T-helper 9 cell (primary cell): ENCODE measurements at regions not wholly inside any gene's neighbourhood (a gene's known extent, or its start where the extent isn't known, plus 50 kb on each side); places are given as distances from the start of the nearest gene placed in this dataset.

Experiments used
- DNase-seq: peaks from one replicate; pipeline ENCODE4 v3.0.0-alpha.2; 2020

DNA sequence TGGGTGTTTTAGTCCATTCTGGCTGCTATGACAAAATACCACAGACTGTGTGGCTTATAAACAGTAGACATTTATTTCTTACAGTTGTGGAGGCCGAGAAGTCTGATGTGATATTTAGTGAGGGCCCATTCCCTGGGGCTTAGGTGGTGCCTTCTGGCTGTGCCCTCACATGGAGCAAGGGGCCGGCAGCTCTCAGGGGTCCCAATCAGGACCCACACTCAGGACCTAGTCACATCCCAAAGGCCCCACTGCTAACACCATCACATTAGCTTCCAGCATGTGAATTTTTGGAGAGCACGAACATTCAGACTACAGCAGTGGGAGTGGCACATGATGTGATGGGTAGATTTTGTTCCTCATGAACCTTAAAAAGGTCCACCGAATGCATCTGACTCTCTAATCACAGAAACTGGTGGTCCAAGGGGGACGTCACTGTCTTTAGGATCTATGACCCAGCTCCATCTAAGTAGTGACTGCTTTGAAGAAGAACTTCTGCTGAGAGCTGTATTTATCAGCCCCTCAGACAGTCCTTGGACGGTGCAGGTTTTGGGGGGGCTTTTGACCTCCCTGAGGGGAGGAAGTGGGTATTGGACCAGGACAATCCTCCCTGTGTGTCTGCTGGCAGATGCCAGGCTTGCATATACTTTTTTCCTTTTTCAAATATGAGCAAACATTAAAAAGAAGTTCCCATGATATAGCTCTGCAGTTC, 154.5 kb upstream of the ZNF32 start:
- DNase-seq: no peak

DNA sequence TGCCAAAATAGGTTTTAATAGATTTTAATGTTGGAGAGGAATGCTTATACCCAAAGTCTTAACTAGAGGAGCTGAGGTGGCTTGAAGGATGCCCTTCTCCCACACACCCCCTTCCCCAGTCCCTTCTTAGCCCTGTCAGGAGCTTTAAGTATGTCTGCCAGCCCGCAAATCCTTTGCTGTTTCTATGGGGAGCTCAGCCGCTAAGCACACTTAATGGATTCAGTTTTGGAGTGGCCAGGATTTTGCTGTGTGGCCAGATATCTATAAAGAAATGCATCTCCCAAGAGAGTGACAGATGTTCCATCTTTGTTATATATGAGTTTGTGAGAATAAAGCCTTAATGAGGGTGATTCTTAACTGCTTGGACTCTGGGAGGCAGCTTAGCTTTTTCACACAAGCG, 152.9 kb upstream of the ZNF32 start:
- DNase-seq: no peak

DNA sequence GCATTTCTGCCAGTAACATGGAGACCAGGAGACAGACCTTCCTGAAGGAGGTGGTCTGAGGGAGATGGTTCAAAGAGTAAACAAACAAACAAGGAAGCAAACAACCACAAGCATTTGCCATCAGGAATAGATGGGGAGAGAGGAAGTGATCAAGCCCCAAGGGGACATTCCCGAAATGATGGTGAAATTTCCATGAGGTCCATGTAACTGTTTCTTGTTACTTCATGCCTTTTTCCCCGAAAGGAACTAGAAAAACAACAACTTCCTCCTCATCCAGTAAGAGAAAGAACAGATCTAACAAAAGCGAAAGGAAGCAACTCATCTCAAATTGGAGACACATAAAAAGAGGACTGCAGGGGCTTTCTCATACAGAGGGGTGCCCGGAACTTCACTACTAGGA, 152.5 kb upstream of the ZNF32 start:
- DNase-seq: no peak

DNA sequence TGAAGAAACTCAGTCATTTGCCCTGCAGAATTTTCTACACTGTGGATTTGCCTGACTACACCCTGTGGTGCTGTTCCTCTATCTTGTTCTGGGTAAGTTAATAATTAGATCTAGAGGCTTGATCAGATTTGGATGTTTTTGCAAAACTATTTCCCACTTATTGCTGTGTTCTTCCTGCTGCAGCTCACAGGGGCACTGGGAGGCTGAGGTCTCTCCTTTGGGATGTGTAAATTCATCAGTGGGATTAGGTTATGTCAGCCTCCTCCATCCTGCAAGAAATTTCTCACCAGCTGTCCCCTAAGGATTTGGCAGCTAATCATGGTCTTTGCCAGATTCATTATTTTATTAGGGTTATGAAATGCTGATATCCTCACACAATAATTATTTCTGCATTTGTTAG, 148.1 kb upstream of the ZNF32 start:
- no peak for DNase-seq

DNA sequence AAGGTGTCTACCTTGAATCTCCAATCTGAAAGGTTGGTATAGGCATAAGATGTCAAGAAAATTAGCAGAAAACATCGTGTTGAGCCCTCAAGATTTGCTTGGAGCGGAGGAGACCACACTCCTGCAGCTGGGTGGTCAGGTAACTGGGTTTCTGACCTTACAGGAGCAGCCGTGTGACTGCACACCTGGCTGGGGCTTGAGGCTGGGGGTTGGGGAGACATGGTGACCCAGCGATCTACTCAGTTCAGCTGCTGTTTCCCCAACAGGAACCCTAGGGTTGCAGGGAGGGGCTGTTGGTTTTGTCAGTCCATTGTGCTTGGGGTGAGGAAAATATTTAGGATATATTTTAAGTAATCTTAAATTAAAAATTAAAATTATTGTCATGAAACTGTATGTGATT, 147.0 kb upstream of the ZNF32 start:
- DNase-seq: no peak

DNA sequence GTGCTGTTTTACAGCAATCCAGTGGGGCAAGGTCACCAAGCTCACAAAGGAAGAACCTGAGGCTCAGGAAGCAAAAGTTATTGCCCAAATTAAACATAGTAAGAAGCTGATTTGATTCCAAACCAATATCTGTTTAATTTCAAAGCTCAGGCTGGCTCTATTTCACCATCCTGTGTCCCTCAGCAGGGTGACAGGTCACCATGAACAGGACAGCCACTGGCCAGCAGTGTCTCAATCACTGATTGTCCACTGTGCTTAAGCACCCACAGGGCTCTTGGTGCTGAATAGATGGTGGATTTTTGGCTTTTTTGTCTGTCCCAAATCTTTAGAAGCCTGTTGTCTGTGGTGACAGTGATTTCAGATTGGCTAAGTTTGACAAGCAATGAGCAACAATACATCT, 146.4 kb upstream of the ZNF32 start:
- no peak for DNase-seq

DNA sequence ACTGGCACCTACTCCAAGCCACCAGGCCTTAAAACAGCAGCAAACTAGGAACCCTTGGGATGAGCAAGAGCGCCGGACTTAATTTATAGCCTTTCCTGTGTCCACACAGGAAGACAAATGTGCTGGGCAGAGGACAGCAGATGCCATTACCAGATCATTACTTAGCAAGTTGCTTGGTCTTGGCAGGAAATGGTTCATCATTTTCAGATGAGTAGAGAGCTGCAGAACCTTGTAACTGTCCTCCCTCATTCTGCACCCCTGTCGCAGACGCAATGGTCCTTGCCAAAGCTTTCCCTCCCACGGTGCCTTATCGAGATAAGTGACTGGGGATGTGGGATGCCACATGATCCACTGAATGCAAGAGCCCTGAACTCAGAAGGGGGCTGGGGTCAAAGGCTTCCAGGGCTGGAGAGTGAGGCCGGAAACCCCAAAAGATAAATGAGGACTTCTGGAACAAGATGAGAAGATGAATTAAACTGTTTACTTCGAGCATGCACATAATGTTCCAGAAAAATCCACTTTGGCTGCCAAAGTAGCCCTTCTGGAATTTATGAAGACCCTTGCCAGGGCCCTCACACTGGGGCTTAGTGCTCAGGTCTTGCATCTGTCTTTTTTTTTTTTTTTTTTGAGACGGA, 145.6 kb upstream of the ZNF32 start:
- no peak for DNase-seq

DNA sequence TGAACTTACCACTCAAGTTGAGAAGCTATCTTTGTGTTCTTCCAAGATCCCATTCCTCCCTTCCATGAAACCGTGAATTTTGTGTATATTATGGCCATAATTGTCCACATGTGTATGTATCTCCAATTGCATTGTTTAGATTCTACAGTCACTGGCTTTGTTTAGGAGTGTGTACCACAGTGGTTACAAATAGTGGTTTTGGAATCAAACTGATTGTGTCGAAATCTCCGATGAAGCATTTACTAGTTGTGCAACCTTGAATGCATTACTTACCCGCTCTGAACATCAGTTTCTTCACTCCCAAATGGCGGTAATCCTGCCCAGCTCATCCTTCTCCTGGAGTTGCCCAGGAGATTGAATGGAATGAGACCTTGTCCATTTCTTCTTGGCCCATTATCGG, 145.0 kb upstream of the ZNF32 start:
- no peak for DNase-seq

DNA sequence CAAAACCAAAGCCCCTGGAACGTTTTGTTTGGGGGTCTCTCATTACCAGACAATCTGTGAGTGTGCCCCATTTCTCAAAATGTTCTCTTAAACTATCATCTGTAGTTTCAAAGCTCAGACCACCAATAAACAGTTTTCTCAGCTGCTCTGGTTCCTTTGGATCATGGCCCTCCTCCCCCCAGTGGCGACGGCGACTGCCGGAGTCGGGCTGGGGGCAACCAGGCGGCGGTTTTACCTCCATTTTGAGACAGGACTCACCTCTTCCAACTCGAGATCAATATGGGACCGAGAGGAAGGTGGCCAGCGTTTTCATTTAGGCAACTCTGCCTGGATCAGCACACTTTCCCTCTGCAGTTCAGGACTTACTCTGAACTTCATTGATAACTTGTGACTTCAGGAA, 141.5 kb upstream of the ZNF32 start:
- no peak for DNase-seq

DNA sequence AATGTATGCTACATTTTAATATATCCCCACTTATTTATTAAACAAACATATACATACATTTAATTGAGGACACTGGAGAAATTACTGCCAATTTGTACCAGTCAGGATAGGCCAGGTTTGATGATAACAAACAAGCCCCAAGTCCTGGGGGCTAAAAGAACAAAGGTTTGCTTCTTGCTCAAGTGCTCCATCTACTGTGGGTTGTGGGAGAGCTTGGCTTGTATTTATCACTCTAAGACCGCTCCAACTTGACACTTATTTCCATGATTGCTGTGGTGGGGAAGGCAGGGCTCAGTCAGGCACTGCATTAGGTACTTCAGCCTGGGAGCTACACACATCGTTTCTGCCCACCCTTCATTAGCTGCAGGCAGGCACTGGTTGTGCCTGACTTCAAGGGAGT, 136.6 kb upstream of the ZNF32 start:
- no peak for DNase-seq

DNA sequence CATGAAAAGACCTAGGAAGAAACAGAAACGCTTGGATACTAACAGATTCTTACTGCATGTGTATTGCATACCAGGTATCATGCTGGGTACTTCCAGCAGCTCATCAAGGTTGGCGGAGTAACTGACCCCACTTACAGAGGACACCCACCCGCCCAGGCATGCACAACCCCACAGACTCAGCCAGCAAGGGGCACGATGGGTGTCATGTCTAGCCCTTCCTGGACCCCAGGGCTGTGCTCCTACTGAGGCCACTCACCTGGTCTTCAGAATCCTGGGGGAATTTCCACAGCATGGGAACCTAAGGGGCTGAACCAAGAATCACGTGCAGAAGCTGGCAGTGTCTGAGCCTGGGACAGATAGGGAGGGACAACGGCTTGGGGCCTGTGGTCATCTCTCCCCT, 134.1 kb upstream of the ZNF32 start:
- DNase-seq: no peak

DNA sequence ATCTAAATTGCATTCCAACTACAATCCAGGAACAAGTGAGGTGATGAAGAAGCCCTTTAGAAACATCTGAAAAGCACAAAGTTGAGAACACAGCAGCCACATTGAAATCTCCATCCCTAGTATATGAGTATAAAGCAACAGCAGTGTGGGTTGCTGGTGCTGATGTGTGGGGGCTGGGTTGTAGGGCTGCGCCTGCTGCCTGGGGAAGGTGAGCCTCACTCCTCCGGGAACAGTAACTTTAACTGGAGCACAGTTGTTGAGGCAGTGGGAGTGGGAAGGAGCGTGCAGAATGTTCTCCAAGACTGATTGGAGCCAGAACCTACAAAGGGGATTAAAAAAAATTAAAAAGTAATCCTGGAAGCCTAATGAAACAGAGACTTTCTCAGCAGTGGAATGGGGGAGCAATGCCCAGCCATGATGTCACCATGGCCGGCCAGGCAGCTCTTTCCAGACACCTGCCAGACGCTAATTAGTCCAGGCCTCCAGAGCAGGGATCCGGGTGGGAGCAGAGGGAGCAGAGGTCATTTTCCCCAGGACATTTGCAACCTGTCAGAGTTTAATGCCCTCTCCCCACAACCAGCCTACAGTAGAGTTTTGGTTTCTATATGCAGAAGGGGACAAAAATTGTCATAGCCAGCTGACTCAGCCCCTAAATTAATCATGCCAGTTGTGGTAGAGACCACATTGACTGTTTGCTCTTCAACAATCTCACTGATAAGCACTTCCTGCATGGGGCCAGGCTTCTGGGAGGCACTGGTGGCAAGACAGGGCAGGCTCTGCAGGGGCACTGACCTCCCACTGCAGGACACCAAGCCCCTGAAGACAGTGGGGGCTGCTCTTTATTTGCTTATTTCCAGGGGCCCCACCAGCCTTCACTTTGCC, 133.0 kb upstream of the ZNF32 start:
- DNase-seq: no peak

DNA sequence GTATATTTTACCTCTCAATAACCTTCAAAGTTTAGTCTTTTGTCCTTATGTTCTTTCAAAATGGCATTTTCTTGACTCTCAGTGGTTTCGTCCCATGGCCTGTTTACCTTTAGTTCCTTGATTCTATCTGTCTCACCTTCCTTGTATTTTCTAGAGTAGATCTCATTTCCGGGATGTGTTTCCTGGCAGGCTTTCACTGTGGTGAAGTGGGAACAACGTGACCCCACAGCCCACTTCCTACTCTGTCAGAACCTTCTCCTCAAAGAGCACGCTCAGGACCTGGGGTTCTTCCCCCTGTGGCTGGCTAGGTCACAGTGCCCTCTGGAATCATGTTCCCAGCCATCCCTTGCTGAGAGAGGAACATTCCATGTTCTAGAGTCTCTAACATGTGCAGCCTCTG, 129.9 kb upstream of the ZNF32 start:
- no peak for DNase-seq

DNA sequence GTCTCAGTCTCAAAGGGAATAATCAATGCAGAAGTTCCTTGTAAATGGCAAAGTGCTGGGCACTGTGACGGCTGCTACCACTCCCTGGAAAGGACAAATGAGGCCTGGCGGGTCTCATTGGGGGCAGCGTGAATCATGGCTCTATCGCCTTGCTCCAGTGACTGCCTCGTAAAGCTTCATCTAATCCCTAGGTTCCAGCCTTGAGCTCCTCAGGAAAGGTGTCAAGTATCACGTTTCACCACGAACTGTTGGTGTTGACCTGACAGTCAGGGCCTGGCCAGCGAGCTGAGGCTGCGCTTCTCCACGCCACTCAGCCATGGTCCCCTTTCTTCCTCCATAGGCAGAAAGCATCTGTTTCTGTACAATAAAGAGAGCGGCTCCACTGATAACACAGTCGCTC, 126.7 kb upstream of the ZNF32 start:
- DNase-seq: no peak

DNA sequence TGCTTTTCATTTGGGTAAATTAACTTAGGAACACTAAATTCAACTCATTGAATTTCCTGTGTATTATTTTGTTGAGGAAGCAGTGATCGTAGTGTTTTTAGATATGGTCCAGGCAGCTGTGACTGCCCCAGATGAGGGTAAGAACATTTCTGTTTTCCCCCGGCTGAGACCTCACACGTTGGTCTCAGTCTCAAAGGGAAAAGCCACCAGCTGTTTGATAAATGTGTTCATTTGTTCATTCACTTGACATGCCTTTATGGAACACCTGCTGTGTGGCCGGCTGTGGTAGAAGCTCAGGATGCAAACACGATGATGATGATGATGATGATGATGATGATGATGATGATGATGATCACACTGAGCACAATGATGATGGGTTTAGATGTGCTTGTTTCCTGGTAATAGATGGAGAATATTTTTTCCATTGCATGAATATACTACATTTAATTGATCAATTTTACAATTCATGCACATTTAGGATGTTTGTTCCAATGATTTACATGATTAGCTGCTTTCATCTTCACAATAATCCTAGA, 125.6 kb upstream of the ZNF32 start:
- no peak for DNase-seq

DNA sequence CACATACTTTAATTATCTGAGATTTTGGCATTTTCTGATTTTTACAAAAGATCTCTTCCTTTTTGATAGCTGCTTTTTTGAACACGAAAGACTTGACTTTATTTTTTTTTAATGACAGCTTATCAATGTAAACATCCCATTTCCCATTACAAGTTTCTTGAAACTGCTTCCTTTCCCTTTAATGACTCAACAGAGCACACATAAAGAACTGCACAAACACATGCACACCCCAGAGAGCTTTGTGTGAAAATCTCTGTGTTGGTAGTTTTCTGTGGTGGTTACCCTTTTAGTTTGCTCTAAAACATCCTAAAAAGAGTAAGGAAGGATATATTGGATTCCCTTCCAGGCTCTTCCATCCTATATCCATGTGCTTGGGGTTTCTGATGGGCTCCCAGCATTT, 125.1 kb upstream of the ZNF32 start:
- DNase-seq: no peak

DNA sequence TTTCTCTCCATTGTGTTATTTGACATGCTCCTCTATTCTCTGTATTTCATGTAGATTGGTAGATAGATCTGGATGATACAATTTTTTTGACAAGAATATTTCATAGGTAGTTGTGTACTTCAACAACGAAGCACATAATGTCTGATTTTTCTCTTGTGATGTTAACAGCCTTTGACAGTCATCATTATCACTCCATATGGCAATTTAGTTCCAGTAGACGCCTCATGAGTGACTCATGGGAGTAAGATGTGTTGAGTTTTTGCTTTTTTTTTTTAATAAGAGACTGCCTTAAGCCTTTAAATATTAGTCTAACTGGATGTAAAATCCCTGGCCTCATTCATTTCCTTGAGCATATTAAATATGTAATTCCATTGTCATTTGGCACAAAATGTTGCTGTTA, 123.5 kb upstream of the ZNF32 start:
- no peak for DNase-seq

DNA sequence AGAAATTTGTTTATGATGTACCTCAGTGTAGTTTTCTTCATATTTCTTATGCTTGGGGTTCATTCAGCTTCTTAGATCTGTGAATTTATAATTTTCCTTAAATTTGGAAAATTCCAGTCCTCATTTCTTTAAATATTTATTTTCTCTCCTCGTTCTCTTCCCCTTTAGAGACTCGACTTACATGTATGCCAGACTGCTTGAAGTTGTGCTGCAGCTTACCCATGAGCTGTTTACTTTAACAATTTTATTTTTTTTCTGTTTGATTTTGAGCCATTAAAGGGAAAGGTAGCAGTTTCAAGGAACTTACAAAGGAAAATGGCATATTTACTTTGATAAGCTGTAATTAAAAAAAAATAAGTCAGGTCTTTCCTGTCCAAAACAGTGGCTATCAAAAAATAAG, 123.0 kb upstream of the ZNF32 start:
- no peak for DNase-seq

DNA sequence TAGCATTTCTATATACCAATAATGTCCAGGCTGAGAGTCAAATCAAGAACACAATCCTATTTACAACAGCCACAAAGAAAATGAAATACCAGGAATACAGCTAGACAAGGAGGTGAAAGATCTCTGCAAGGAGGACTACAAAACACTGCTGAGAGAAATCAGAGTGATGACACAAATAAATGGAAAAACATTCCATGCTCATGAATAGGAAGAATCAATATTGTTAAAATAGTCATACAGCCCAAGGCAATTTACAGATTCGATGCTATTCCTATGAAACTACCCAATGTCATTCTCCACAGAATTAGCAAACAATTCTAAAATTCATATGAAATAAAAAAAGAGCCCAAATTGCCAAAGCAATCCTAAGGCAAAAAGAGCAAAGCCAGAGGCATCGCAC, 116.8 kb upstream of the ZNF32 start:
- no peak for DNase-seq

DNA sequence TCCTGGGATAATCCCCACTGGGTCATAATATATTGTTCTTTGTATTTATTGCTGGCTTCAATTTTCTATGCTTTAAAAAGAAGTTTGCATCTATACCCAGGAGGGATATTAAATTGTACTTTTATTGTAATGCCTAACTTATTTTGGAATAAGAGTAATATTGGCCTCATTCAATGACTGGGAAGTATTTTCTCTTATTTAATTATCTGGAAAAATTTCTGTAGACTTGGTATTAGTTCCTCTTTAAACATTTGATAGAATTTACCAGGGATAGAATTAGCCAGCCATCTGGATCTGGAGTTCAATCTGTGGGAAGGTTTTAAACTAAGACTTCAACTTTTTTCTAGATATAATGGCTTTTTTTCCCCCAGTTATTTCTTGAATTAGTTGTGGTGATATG, 115.2 kb upstream of the ZNF32 start:
- no peak for DNase-seq

DNA sequence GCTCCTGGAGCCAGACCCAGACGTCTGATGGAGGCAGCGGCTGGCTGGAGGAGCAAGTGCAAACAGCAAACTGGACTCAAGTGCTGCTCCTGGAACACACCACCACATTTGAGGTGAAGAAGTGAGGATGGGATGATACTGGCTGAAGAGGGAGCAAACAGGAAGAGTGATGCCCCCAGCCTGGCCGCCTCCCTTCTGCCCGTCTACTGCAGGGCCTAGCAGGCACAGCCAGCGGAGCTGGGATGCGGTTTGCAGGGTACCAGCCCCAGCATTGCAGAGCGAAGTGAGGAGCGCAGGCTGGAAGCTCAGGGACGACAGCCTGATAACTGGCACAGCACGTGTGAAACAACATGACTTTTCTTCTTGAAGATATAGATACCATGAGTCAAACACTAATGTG, 111.8 kb upstream of the ZNF32 start:
- no peak for DNase-seq

DNA sequence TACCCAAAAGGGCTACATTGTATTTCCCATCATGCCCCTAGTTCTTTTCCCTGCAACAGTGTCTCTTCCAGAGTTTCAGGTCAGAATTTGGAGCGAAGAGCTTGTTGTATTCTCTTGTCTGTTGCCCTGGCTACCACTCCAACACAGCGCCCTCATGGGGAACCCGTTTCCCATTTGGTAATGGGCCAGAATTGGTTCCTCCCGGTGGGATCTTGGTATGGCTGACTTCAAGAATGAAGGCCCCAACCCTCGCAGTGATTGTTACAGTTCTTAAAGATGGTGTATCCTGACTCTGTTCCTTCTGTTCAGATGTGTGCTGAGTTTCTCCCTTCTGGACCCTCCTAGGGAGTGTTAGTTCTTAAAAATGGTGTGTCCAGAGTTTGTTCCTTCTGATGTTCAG, 110.5 kb upstream of the ZNF32 start:
- DNase-seq: no peak

DNA sequence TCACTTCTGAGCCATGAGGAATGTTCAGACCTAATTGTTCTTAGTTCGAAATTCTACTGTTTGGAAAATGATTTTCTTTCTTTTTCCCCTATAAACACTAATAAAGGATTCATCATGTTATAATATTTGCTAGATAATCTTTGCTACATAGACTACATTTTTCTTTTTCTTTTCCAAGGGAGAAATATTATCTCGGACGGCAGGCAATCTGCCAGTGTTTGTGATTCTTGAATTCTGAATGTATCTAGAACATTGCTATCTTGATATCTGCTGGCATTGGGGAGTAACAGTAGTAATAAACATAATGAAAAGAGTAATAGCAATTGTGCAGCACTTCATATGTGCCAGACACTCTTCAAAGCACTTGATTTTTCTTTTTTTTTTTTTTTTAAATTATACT, 107.7 kb upstream of the ZNF32 start:
- no peak for DNase-seq
